Retina (tissue), 1 donor: ENCODE measurements at regions not wholly inside any gene's neighbourhood (a gene's known extent, or its start where the extent isn't known, plus 50 kb on each side); places are given as distances from the start of the nearest gene placed in this dataset.

Source experiments
- DNase-seq: peaks from one replicate; pipeline ENCODE4 v3.0.0-alpha.2; 2016

DNA sequence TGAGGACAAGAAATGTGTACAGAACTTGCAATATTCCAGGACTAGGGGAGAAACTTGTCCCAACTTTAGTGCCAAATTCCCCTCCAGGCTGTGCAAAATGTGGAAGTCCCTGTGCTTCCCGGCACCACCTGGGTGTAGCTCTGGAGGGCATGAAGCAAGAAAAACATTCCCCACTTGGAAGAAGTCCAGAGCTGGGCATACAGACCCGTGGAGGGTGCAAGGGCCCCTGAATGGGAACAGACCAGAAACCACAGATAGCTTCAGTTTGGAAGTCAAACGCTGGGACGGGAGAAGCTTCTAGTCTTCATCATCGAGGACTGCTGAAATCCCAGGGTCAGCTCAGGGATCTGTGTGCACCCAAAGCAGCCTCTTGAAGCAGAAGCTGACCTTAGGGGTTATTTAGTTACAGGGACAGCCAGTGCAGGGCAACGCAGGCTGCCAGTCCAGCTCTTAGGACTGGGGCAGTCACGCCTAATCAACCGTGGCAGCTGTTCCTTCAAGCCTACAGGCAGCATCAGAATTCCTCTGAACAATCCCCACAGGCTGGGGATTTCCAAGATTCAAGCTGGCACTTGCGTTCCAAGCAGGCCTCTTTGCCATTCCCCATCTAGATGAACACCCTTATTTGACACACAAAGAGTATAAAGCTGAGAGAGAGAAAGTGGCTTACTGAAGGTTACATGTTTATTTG, 269.4 kb downstream of the LOXHD1 start:
- DNase-seq = peak; percentile 64

DNA sequence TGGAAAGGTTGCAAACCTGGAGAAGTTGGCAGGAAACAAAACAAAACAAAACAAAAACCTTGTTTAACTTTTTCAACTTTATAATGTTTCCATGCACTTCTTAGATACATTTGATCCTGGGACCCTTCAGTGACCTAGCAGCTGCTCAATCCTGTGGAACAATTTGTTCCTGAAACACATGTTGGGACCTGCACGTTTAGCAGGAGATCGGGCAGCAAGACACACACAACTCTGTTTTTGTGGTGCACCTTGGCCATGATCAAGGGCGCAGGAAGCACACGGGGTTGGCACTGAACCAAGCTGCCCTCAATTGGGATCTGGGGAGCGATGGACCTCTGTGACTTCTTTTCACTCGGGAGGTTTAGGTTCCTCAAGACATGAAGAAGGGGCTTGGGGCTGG, 268.7 kb downstream of the LOXHD1 start:
- DNase-seq = no peak

DNA sequence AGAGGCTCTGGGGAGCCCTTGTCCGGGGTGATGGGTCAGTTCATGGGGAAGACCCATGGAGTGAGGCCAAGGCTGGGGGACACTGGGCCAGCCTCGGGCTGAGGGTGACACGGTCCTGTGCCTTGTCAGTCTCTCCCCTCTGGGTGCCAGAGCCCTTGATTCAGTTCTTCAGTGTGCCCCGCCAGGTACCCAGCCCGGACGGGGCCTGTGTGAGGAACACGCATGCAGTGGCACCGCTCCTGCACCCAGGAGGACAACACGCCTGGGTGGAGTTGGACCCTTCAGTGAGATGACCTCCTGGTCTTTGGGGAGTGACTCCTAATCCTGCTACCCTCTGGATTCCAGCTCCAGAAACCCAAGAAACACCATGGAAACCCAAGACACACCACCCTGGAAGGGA, 264.4 kb downstream of the LOXHD1 start:
- DNase-seq = no peak

DNA sequence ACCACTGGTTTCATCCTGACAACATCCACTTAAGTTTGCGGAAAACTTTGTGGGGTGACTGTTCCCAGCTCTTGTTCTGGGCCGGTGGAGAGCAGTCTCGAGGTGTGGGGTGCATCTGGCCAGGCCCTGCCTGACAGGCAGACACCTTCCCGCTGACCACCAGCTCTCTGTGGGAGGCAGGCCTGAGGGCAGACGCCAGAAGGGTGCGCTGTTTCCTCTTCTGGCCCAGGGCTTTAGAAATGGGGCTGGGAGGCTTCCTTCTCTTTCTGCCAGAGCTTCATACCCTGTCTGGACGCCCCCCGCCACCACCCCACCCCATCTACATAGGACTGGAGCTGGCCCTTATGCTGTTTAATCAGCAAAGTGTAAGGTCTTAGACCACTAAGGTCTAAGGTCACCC, 263.8 kb downstream of the LOXHD1 start:
- no peak for DNase-seq

DNA sequence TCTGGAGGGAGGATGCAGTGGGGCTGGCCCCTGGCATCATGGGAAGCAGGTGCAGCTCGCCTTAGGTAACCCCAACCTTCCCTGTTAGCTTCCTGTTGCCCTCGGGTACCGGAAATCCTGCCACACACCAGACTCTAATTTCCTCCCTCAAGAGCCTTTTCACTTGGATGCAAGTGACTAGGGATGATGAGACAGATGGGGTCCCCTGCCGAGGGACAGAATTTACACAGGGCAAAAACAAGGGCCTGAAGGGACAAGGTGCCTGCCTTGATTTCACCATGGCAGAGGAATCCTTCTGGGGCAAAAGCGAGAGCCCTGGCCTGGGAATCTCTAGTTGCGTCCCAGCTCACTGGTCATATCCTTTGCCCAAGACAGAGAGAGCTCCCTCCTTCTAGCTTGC, 263.1 kb downstream of the LOXHD1 start:
- DNase-seq = no peak

DNA sequence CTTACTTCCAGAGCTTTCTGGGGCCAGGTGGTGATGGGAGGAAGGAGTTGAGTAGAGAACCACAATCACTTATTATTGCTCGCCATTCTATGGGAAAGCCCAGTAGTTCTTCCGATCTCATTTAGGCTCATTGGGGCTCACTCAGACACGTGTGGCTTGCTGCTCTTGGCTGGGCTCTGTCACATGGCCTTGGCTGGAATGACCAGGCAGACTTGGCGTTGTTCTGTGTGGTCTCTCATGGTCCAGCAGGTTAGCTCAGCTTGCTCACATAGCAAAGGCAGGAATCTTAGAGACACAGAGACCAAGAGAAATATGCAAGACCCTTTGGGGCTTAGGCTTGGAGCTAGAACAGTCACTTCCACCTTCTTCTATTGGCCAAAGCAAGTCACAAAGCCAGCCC, 261.2 kb downstream of the LOXHD1 start:
- no peak for DNase-seq

DNA sequence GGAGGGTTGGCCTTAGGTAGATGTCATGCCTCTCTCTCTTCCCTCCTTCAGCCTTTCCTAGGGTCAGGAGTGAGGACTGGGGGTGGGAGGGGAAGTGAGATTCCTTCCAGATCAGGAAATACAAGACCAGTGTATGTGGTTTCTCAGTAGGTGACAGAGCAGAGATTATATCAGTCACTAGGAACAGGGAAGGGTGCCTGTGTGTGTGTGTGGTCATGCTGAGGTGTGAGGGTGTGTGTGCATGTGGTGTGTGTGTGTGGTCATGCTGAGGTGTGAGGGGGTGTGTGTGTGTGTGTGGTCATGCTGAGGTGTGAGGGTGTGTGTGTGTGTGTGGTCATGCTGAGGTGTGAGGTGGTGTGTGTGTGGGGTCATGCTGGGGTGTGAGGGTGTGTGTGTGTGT, 259.8 kb downstream of the LOXHD1 start:
- no peak for DNase-seq

DNA sequence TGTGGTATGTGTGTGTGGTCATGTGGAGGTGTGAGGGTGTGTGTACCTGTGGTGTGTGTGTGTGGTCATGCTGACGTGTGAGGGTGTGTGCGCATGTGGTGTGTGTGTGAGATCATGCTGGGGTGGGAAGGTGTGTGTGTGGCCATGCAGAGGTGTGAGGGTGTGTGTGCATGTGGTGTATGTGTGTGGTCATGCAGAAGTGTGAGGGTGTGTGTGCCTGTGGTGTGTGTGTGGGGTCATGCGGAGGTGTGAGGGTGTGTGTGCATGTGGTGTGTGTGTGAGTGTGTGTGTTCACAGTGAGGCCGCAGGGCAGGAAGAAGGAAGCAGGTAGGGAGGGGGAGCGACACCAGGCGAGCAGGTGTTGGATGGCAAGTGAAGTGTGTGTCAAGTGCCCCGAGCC, 259.0 kb downstream of the LOXHD1 start:
- DNase-seq = no peak

DNA sequence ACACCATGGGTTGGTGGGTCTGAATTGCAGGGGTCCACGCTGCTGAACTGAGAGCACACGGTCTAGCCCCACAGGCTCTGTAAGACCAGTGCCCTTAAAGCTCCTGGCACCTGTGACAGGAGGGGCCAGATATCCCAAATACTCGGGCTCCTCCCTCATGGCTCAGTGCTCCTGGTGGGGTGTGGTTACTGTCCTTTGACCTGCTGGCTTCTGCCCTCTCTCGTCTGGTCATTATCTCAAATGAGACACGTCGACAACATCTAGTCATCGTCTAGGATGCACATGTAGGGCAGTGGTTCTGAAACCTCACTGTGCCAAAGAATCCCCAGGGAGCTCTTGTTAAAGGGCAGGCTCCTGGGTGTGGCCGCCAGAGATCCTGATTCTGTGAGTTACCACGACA, 258.4 kb downstream of the LOXHD1 start:
- DNase-seq = no peak

DNA sequence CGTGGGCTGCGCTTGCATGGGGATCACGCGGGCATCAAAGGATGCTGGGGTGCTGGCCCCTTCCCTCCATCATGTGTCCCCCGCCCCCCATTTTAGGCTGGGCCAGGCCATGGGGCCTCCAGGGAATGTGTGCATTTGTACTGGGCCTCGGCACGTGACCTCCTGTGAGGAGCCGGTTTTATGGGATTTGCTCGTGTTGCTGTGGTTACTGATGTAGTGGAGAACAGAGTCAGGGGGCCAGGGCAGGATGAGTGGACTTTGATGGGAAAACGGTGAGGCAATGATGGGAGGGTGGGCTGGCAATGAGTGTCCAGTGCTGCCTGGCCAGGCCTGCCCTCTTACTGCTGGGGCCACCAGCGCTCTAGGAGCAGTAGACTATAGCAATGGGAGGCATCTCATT, 257.7 kb downstream of the LOXHD1 start:
- DNase-seq = no peak

DNA sequence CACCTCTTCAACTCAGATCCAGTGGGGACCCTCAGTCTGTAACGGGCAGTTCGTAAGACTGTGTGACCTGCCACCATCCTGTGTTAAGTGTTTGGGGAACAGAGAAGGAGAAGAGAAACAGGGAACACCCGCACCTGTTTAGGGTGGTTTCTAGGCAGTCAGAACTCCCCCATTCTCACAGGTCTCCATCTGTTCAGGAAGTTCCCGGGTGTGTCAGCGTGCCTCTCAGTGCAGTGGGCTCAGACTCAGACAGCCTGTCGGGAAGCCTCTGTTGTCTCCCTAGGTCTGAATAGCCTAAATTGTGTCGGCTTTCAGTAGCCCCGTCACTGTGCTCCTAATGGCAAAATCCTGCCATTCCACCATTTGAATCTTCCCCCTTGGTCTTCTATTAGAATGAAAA, 256.6 kb downstream of the LOXHD1 start:
- DNase-seq = no peak

DNA sequence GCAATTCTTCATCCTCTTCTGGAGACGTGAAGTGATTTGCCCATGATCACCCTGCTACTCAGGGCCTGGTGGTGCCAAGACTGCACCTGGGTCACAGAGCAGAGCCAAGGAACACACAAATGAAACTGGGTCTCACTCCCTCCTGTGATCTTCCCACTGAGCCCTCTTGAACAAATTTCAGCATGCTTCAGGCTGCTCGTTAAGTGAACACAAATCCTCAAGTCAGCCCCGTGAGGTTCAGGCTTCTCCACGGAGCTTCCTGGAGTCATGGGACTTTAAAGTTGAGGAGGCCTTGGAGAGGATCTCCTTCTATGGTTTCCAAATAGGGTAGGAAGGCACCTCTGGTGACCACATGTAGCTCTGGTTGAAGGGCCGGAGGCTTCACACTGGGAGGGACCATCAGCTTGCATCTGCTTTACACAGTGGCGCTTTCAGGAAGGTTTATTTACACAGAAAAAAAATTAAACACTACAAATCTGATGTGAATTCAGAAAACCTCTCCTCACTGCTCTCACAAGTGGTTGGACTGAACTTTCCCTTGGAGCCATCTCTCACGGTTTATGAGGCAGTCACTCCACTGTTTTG, 255.4 kb downstream of the LOXHD1 start:
- no peak for DNase-seq

DNA sequence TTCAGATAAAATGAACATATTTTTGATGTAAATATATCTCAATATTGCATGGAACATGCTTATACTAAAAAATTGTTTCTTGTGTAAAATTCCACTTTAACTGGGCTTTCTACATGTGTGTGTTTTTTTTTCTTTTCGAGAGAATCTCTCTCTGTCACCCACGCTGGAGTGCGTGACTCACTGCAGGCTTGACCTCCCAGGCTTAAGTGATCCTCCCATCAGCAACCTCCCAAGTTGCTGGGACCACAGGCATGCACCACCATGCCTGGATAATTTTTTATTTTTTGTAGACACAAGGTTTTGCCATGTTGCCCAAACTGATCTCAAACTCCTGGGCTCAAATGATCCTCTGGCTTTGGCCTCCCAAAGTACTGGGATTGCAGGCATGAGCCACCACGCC, 254.6 kb downstream of the LOXHD1 start:
- DNase-seq = no peak

DNA sequence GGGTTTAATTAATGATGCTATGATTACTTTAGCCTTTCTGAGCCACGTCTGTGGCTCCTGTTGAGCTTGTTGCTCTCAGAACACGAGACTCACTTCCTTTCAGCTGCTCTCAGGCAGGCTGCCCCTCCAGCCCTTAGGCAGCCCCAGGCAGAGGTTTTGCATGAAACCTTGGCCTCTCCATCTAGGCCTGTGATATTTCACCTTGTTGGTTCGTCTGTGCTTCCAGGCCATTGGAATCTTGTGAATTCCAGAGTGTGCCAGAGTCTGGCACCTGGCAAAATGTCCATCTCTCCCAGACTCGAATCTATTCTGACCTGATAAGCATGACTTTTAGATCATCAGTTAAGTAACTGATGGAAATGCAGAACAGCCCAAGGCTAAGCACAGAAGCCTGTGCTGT, 254.1 kb downstream of the LOXHD1 start:
- no peak for DNase-seq

DNA sequence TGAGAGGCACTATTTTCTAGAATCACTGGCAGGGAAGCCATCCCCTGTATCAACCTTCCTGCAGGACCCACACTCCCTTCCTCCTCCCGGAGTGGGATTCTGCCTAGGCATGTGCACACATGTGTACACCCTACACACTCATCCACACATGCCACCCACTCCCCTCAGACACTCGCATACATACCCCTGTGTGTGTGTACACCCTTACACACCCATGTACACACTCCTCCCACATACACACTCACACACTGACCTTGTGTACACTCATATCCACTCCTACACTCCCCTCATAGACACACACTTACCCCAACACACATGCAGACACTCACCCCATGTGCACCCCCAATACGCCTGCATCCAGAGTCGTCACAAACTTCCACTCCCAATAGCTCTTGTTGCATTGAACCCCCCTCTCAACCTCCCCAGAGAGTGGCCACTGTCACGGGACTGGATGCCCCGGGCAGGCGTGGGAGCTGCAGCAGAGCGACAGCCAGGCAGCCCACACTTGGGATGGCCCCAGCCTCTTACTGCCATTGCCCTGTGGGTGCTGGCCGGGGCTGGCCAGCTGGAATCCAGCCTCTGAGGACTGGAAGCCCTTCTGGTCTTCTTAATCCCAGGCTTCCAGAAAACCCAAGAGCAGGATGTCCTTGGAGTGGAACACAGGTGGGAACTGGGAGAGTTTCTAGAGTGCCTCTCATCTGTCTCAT, 251.0 kb downstream of the LOXHD1 start:
- DNase-seq = no peak

DNA sequence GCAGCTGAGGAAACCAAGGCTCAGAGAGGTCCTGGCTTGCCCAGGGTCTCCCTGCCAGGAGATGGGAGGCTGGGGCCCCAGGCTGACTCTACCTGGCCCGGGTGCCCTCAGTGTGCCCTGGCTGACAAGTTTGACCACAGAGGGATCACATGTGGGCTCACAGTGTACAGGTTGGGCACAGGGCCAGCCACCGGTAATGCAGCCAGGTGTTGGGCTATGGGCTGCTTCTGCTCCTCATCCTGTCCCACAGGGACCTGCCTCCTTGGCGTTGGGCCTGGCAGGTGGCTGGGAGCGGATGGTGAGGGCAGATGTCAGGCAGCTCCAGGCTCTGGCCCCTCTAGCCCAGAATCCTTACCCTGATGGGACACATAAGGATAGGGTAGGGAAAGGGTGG, 250.5 kb downstream of the LOXHD1 start:
- DNase-seq = no peak

DNA sequence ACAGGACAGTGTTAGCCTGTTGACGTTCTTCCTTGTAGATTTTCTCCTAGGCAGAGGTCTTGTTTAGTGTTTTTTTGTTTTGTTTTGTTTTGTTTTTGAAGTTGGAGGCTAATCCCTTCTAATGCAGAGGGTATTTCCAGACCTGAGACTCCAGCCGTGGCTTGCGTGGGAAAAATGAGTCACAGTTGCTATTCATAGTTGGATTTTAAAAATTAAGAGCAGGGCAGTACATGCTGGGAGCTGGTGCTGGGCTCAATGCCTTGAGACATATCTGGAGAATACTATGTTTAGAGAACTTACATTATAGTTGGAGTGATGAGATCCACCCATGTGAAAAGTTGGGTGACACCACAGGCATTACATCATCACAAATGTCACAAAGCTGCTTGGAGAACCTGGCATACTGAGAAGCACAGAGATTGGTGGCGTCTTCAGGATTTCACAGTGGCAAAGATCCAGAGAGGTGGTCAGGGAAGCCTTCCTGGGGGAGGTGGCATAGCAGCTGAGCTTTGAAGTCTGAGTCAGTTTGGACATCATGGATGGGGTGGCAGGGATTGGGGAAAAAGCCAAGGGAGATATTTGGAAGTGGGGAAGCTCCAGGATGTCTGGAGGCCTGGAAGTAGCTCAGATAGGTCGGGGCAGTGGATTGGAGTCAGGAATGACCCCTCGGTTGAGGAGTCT, 249.4 kb downstream of the LOXHD1 start:
- no peak for DNase-seq

DNA sequence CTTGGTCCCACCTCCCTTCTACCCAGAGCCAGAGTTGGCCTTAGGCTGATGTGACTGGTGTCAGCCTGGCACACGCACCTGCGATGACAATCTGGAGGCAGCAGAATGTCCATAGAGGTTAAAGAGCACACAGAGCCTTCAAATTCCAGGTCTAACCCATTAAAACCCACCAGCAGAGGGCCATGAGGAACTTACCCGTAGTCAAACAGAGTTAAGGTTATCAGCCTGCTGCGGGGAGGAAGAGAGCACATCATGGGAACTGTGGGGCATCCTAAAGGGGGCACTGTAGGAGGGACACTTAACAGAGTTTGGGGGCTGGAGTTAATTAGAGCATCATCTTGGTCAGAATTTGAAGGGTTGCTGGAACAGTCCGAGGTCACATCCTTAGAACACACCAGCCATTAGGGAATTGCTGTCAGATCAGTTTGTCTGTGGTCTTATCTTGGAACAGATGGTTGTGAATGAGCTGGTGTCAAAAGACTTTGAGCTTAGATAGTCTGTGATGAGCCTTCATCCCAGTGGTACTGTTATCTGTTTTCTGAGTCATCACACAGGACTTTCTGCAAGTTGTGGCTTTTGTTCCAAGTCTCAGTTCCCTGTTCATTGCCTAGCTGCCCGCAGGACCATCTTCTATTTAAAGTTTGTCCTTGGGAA, 248.6 kb downstream of the LOXHD1 start:
- no peak for DNase-seq

DNA sequence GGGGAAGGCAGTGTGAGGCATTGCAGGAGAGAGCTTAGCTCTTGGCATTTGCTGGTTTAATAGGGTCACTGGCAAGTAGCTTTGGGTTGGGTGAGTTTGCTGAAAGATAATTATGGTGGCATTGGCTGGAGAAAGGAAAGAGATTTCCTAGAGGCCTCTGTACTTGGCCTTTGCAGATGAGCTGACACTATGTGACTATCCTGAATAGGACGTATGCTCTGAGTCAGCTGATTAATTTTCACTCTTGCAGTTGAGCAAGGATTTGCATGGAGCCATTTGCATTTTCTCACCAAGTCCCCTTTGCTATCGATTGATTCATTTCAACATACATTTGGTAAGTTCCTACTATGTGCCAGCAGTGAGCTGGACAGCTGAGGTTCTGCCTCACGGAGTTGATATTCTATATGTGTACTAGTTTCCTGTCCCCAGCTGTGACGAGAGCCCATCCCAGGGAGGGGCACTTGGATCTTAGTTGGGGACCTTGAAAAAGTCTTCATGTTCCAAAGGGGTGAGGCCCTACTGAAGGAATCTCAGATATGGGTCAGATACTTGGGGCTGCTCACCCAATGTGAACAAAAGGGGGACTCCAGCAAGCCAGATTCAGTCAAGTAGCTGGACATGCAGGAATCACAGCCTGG, 245.7 kb downstream of the LOXHD1 start:
- no peak for DNase-seq

DNA sequence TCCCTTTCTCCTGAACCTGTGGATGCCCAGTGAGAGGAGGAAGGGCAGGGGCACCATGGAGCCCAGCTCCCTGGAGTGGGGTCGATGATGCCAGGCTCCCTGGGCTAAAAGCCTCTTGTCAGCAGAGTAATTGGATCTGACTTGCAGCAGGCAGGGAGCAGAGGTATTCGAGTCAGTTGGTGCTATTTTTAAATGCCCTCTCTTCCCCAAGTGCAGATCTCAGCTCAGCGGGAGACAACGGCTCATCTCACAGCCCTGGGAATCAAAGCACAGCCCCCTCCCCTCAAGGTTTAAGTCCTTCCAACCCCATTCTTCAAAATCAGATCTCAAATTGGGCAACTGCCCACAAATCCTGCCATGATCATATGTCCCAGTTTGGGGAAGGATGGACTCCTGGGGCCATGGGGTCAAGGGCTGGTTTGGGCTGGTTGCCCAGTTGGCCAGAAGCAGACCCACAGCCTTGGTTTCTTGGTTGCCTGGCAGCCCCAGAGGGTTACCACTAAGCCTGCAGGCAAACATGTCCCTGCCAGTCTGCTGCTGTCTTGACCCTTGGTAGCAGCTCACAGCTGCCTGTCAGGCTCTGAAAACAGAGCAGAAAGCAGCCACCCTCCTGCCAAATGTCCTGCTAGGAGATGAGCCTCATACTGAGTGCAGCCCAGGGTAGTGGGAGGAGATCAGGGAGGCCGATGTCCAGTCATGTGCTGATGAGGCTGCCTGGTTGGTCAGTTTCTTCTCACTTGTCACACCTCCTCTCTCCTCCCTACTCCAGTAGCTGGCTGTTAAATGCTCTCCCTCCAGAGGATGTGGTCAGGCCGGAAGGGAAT, 244.9 kb downstream of the LOXHD1 start:
- peak; percentile 67 for DNase-seq

DNA sequence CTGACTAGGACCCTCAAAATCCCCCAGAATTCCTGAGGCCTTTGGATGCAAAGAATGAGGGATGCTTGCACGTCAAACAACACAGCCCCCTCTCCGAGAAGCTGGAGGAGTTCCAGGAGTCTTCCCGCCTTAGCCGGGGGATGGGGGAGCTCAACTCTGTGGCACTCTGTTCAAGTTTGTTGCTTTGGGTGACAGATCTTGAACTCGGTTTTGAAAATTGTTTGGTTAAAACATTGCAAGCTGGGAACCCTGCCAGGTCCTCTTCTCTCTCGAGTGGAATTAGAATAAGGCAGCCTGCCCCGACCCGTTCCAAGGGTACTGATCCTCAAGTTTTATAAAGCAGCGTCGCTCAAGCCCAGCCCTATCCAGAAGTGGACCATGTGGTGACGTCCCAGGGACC, 244.1 kb downstream of the LOXHD1 start:
- no peak for DNase-seq

DNA sequence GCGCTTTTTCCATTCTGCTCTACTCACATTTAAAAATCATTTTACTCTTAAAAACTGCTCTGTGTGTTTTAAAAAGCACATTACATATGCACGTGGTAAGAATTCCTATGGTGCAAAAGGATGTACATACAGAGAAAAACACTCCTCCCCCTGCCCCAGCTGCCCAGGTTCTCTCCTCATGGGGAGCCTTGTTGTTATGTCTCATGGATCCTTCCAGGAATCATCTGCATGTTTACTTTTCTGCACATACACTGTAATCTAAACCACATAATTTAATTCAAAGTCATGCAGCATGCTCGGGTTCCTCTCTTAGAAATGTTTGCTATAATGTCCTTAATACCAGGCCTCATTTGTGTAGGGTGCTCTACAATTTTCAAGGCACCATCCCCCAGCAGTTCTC, 243.3 kb downstream of the LOXHD1 start:
- no peak for DNase-seq
